ENCODE measurements at regions not wholly inside any gene's neighbourhood (a gene's known extent, or its start where the extent isn't known, plus 50 kb on each side); places are given as distances from the start of the nearest gene placed in this dataset.
"Not testable (repeated sequence)": the region's sequence is repeated elsewhere in the genome, so short reads cannot be mapped to it uniquely, and the experiment has no call there.

DNA sequence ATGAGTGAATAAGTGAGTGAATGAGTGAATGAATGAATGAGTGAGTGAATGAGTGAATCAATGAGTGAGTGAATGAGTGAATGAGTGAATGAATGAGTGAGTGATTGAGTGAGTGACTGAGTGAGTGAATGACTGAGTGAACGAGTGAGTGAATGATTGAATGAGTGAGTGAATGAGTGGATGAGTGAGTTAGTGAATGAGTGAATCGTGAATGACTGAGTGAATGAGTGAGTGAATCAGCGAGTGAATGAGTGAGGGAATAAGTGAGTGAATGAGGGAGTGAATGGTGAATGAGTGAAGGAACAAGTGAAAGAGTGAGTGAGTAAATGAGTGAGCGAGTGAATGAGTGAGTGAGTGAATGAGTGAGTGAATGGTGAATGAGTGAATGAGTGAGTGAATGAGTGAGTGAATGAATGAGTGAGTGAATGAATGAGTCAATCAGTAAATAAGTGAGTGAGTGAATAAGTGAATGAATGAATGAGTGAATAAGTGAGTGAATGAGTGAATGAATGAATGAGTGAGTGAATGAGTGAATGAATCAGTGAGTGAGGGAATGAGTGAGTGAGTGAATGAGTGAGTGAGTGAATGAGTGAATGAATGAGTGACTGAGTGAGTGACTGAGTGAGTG is 135.7 kb upstream of the ZNF469 start:
- FAIRE-seq; DNase-seq (ENCODE audit: low read depth in 1 of 2, low spot score in 1 of 2); CTCF ChIA-PET; ATAC-seq; H3K9me3 ChIP-seq; POLR2A ChIA-PET; H3K4me2 ChIP-seq; H3K4me3 ChIP-seq: not testable (repeated sequence)
- WGBS (ENCODE audit: missing lambda C conversion rate): 81% methylated on average over 4 of the region's 4 CpGs
- Histone ChIP-seq H3K4me1 (peaks cover 43% of the 10 kb centered on the region), H3K27ac (peak overlapping the region; percentile 27 to 92; a peak in 5 of 6 replicates)
- 0 out of 2 replicates have a peak, but pooled peaks have one; percentile 37 for TF ChIP-seq HOXA7 (CRISPR knock-in tag; IDR thresholded peaks at IDR 0.05)

DNA sequence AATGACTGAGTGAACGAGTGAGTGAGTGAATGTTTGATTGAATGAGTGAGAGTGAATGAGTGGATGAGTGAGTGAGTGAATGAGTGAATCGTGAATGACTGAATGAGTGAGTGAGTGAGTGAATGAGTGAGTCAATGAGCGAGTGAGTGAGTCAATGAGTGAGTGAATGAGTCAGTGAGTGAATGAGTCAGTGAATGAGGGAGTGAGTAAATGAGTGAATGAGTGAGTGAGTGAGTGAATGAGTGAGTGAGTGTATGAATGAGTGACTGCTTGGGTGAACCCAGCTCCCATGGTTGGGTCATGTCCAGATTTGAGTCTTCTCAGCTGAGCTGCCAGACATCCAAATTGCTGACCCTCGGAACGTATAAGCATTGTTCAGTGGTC is 135.2 kb upstream of the ZNF469 start:
- H3K4me3 ChIP-seq; H3K9me3 ChIP-seq; FAIRE-seq; POLR2A ChIA-PET; CTCF ChIA-PET; H3K4me2 ChIP-seq; ATAC-seq; TF ChIP-seq FOSL2 (IDR thresholded peaks at IDR 0.05): not testable (repeated sequence)
- peak overlapping the region in 1 of 2 experiments; percentile 5; a peak in 1 of 6 replicates for H3K27ac ChIP-seq
- peaks cover 38% of the 10 kb centered on the region for H3K4me1 ChIP-seq
- peak; percentile 56 for TF ChIP-seq ZFP36 (IDR thresholded peaks at IDR 0.05; ENCODE audit: borderline replicate concordance, partially characterized antibody)
- peak; percentile 85 for TF ChIP-seq FOSL2 (CRISPR knock-in tag; IDR thresholded peaks at IDR 0.05)
- WGBS (ENCODE audit: missing lambda C conversion rate): 75% methylated on average over 5 of the region's 5 CpGs
- peak in 1 of 2 experiments; percentile 53 for DNase-seq (ENCODE audit: low read depth in 1 of 2, low spot score in 1 of 2)

DNA sequence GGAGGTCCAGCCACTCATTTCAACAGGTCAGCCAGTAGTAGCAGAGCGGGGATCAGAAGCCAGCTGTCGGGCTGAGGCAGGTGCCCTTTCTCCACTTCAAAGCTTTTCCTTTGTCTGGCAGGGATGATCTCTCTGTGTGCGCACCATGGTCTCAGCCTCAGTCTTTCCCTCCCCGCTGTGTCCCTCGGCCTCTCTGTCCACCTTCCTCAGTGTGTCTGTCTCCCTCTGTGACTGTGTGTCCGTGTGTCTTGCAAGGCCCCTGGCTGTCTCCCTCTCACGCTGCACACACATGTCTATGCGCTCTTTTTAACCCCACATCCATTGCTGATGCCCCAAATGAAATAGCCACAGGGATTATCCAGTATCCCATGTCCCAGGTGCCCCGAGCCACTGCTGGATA is 134.0 kb upstream of the ZNF469 start:
- H3K9me3 ChIP-seq; ATAC-seq; H3K4me3 ChIP-seq; FAIRE-seq; DNase-seq (ENCODE audit: low read depth in 1 of 2, low spot score in 1 of 2); H3K4me2 ChIP-seq; POLR2A ChIA-PET; CTCF ChIA-PET: not testable (repeated sequence)
- Histone ChIP-seq H3K27ac (peak overlapping the region in 1 of 2 experiments; percentile 54; a peak in 2 of 6 replicates), H3K4me1 (peaks cover 29% of the 10 kb centered on the region)
- WGBS (ENCODE audit: missing lambda C conversion rate): 94% methylated on average over 9 of the region's 9 CpGs

DNA sequence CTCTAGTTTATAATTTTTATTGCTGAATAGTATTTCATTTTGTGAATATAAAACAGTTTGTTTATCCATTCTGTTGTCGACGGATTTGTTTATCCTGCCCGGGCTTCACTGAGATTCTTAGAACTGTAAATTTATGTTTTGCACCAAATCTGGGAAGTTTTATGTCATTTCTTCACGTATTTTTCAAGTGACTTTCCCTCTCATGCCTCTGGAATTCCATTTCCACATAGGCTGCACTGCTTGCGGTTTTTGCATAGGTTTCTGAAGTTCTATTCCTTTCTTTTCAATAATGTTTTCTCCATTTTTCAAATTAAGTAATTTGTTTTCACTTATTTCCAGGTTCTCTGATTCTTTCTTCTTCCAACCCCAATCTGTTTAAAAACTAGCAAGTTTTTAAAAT is 132.4 kb upstream of the ZNF469 start:
- H3K9me3 ChIP-seq: peaks cover 14% of the 10 kb centered on the region
- ATAC-seq; DNase-seq (ENCODE audit: low read depth in 1 of 2, low spot score in 1 of 2); H3K27ac ChIP-seq; H3K4me3 ChIP-seq; H3K4me2 ChIP-seq; FAIRE-seq; CTCF ChIA-PET; POLR2A ChIA-PET: not testable (repeated sequence)
- peaks cover 13% of the 10 kb centered on the region for H3K4me1 ChIP-seq
- WGBS (ENCODE audit: missing lambda C conversion rate): 87% methylated on average over 5 of the region's 5 CpGs

DNA sequence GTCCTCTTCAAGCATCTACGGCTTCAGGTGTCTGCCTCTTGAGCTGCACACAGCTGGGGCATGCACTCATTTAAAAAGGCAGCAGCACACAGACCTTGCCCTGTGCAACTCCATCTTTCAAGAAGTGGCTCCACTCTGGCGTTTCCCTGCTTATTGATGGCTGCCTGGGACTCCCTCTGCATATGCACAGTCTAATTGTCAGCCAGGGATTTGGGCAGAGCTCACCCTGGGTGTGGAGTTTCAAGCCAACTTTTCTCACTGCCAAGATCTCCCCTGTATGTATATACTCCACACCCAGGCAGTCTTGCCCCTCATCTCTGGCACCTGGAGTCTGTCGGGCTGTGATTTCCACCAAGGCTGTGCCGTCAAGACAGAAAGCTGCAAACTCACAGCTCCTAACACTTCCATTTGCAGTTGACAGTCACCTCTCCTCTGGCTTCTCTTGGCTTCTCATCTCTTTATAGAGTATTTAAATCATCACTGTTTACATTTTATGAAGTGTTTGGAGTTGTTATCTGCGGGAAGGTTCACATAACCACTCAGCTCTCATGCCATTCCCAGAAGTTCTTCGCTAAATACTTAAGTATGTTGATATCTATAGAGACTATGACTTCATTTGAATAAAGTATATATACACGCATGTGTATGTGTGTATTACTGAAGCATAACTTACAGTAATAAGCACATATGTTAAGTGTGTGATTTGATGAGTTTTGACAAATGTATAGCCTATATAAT is 130.5 kb upstream of the ZNF469 start:
- H3K4me3 ChIP-seq; H3K27ac ChIP-seq; DNase-seq (ENCODE audit: low read depth in 1 of 2, low spot score in 1 of 2); H3K4me1 ChIP-seq; ATAC-seq; H3K4me2 ChIP-seq; FAIRE-seq; POLR2A ChIA-PET; CTCF ChIA-PET: not testable (repeated sequence)
- peaks cover 17% of the 10 kb centered on the region for H3K9me3 ChIP-seq
- WGBS (ENCODE audit: missing lambda C conversion rate): 52% methylated on average over 3 of the region's 7 CpGs

DNA sequence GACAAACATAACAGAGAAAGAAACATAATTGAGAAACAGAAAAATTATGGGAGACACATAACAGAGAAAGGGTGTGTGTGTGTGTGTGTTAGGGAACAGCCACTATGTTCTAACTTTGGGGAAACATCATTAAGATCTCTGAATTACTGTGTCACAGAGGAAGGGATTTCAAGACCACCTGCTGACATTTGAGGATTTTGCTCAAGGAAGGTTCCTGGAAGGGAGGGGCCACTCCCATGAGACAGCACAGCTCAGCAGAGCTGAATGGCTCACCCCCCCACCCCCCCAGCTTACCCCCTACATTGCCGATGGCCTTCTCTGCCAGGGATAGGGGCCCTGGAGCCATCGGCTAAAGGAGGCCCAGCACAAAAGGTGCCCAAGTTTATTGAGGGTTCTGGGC is 124.6 kb upstream of the ZNF469 start:
- DNase-seq (ENCODE audit: low read depth in 1 of 2, low spot score in 1 of 2); ATAC-seq; H3K4me3 ChIP-seq; POLR2A ChIA-PET; CTCF ChIA-PET; H3K27ac ChIP-seq; H3K4me2 ChIP-seq; FAIRE-seq; H3K4me1 ChIP-seq: not testable (repeated sequence)
- 93% methylated on average over 2 of the region's 2 CpGs for WGBS (ENCODE audit: missing lambda C conversion rate)
- peaks cover 17% of the 10 kb centered on the region for H3K9me3 ChIP-seq

DNA sequence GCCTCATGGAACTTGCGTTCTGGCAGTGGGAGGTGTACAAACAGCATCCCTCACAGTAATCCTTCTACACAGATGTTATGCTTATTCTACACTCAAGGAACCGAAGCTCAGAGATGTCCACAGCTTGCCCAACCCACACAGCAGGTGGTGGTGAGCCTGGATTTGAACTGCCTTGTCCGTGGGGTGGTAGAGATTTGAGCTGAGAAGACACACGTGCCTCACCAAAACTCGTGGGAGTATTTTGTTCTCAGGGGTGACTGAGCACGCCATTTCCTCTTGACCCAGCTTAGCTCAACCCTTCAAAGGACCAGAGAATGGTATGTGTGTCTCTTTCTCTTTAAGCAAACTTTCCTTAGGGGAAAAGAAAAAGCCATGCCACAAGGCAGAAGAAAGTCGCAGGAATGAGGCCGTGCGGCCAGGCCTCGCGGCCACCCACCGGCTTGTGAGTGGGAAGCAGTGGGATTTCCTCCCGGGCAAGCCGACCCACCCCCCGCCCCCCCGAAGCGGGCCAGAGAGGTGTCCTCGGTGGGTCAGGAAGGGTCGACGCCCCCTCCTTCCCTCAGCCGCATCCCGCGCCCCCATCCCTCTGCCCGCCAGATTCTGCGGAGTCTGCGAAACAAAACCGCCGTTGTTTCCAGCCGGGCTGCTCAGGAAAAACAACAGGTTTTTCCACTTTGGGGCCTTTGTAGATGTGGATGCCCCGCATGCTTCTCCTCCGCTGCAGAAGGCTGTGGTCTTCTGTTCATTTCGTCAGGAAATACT is 123.8 kb upstream of the ZNF469 start:
- H3K9me3 ChIP-seq: peaks cover 17% of the 10 kb centered on the region
- H3K4me2 ChIP-seq; FAIRE-seq; H3K4me3 ChIP-seq; DNase-seq (ENCODE audit: low read depth in 1 of 2, low spot score in 1 of 2); H3K4me1 ChIP-seq; ATAC-seq; CTCF ChIA-PET; H3K27ac ChIP-seq; POLR2A ChIA-PET: not testable (repeated sequence)
- WGBS (ENCODE audit: missing lambda C conversion rate): 90% methylated on average over 25 of the region's 32 CpGs

DNA sequence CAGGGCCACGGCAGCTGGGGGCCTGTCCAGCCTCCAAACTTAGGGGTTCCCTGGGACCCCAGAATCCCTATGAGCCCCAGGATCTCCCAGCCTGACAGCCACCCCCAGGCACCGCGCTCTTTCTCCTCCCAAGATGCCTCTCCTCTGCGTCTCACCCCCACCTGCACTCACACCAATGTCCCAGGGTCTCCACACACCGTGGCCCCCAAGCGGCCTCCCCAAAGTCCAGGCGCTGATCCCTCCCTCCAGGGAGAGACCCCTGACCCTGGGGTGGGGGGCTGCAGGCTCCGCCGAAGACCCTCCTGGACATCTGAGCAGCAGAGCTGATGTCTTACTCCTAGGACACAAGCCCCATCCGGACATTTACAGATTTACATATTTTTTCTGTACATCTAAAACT is 123.2 kb upstream of the ZNF469 start:
- H3K4me2 ChIP-seq; ATAC-seq; H3K4me1 ChIP-seq; CTCF ChIA-PET; POLR2A ChIA-PET; H3K4me3 ChIP-seq; FAIRE-seq; DNase-seq (ENCODE audit: low read depth in 1 of 2, low spot score in 1 of 2); H3K27ac ChIP-seq: not testable (repeated sequence)
- H3K9me3 ChIP-seq: peaks cover 14% of the 10 kb centered on the region
- 97% methylated on average over 10 of the region's 10 CpGs for WGBS (ENCODE audit: missing lambda C conversion rate)

DNA sequence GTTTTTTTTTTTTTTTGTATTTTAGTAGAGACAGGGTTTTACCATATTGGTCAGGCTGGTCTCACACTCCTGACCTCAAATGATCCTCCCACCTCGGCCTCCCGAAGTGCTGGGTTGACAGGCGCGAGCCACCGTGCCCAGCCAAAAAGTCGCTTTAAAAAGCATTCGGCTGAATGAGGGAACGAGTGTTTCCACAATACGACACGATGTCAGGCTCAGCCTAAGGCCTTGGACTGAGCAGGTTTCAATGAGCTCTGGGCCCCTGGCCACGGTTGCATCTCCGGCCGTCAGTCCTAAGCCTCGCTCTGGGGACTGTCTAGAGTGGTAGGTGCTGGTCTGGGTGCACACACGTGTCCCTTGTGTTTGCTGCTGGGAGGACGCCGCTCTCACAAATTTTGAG is 122.6 kb upstream of the ZNF469 start:
- H3K4me1 ChIP-seq; ATAC-seq; H3K27ac ChIP-seq; H3K4me2 ChIP-seq; H3K4me3 ChIP-seq; CTCF ChIA-PET; FAIRE-seq; POLR2A ChIA-PET; DNase-seq (ENCODE audit: low read depth in 1 of 2, low spot score in 1 of 2): not testable (repeated sequence)
- peaks cover 11% of the 10 kb centered on the region; the same call in 2 of the 3 replicates for H3K9me3 ChIP-seq
- WGBS (ENCODE audit: missing lambda C conversion rate): 97% methylated on average over 17 of the region's 17 CpGs

DNA sequence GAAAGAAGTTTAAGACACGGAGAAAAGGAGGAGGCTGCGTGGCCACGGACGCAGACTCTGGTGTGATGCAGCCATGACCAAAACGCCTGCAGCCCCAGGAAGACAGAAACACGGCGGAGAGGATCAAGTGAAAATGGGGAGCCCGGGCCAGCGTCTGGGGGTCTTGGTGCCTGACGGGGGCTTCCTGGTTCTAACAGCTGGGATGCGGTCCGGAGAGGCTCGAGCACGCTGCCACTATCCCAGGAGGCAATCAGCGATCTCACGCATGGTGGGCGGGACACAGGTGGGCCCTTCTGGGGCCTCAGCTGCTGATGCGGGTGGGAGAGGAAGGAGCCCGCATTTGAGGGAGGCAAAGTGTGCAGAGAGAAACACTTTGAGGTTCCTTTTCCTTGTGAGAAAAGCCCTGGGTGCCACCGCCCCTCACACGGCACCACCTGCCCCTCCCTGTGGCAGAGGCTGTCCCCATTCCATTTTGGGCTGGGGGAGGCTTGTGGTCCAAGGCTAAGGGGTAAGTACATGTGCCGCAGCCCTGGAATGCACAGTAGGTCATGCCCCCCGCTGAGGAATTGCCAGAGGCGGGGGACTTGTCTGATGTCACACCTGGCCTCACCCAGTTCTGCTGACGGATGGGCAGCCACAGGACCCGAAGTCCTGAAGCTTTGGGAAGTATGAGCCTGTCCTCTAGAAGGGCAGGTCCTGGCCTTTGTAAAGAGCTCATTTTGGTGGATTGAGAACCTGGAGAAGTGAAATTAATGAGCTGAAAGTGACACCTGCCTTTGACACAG is 121.7 kb upstream of the ZNF469 start:
- POLR2A ChIA-PET; H3K4me3 ChIP-seq; H3K4me2 ChIP-seq; ATAC-seq; H3K27ac ChIP-seq; H3K9me3 ChIP-seq; CTCF ChIA-PET; FAIRE-seq; DNase-seq (ENCODE audit: low read depth in 1 of 2, low spot score in 1 of 2): not testable (repeated sequence)
- 94% methylated on average over 23 of the region's 26 CpGs for WGBS (ENCODE audit: missing lambda C conversion rate)
- H3K4me1 ChIP-seq: peaks cover 17% of the 10 kb centered on the region
